Activated CD4-positive, alpha-beta T cell treated with anti-CD3 and anti-CD28 coated beads for 36 hours (primary cell): ENCODE measurements at regions not wholly inside any gene's neighbourhood (a gene's known extent, or its start where the extent isn't known, plus 50 kb on each side); places are given as distances from the start of the nearest gene placed in this dataset.

Source experiments
- ATAC-seq: fragments of 200-7000 bp; cut with Tn5 transposase; one replicate; pipeline ENCODE4 v1.10.0; 2021; ENCODE audit warnings: mild to moderate bottlenecking, moderate library complexity
- CTCF ChIA-PET: fragments of 350-600 bp; sonication (Branson Sonifier 250); formaldehyde crosslinking; loops from one replicate; lab custom pipeline; 2021; ENCODE audit warnings: antibody characterized with exemption; lab: Charles Lee
- POLR2A ChIA-PET: fragments of 350-600 bp; sonication (Branson Sonifier 250); formaldehyde crosslinking; loops from one replicate; lab custom pipeline; 2021; ENCODE audit warnings: antibody characterized with exemption, inconsistent platforms; lab: Charles Lee
- DNase-seq: peaks from one replicate; pipeline ENCODE4 v3.0.0-alpha.2; 2020
- H3K27ac Mint-ChIP-seq: one replicate; pipeline ENCODE4 v1.8.0; 2021; ENCODE audit warnings: mixed read lengths
- H3K27me3 Mint-ChIP-seq: one replicate; pipeline ENCODE4 v1.8.0; 2021; ENCODE audit warnings: mixed read lengths
- H3K36me3 Mint-ChIP-seq: one replicate; pipeline ENCODE4 v1.8.0; 2021; ENCODE audit warnings: low read depth, mixed read lengths
- H3K4me1 Mint-ChIP-seq: one replicate; pipeline ENCODE4 v1.8.0; 2021; ENCODE audit warnings: mixed read lengths
- H3K4me3 Mint-ChIP-seq: one replicate; pipeline ENCODE4 v1.8.0; 2021; ENCODE audit warnings: mild to moderate bottlenecking, moderate library complexity, mixed read lengths
- H3K9me3 Mint-ChIP-seq: one replicate; pipeline ENCODE4 v1.8.0; 2021; ENCODE audit warnings: low read depth, mixed read lengths
- intact Hi-C, 2 experiments: fragments of 100-400 bp; cut with DNase I in 1 of 2; cut with micrococcal nuclease in 1 of 2; formaldehyde crosslinking; loops; one replicate each; pipeline versions ENCODE4 v1.14.2 to v1.15.1; 2022 to 2024; cut with DNase I, micrococcal nuclease

GRCh38 chr16:56050916-56051315 is 140.4 kb upstream of the GNAO1 start:
- ChIA-PET POLR2A (no interaction called here), CTCF (interaction anchor here (0.8 kb wide), 1 partner anchor 12 kb away, joined by 3 read pairs; no protein-coding TSS in a partner anchor)
- Mint-ChIP-seq H3K4me1 (peaks cover 4% of the 10 kb centered on the region), H3K4me3 (no peak overlapping the region), H3K9me3 (no peaks in the 10 kb centered on the region), H3K27me3 (peaks cover 13% of the 10 kb centered on the region), H3K36me3 (no peaks in the 10 kb centered on the region), H3K27ac (no peak overlapping the region)
- DNase-seq (no peak), ATAC-seq (no peak)
- intact Hi-C loops, result no loop called here

GRCh38 chr16:56048425-56049105 is 142.7 kb upstream of the GNAO1 start:
- H3K9me3 Mint-ChIP-seq, result no peaks in the 10 kb centered on the region
- H3K4me1 Mint-ChIP-seq, result peaks cover 4% of the 10 kb centered on the region
- no peak for DNase-seq
- no peak overlapping the region for H3K27ac Mint-ChIP-seq
- no peaks in the 10 kb centered on the region for H3K36me3 Mint-ChIP-seq
- peaks cover 11% of the 10 kb centered on the region for H3K27me3 Mint-ChIP-seq
- ATAC-seq, result no peak
- POLR2A ChIA-PET, result no interaction called here
- intact Hi-C loops, result no loop called here
- no peak overlapping the region for H3K4me3 Mint-ChIP-seq
- CTCF ChIA-PET, result no interaction called here

DNA sequence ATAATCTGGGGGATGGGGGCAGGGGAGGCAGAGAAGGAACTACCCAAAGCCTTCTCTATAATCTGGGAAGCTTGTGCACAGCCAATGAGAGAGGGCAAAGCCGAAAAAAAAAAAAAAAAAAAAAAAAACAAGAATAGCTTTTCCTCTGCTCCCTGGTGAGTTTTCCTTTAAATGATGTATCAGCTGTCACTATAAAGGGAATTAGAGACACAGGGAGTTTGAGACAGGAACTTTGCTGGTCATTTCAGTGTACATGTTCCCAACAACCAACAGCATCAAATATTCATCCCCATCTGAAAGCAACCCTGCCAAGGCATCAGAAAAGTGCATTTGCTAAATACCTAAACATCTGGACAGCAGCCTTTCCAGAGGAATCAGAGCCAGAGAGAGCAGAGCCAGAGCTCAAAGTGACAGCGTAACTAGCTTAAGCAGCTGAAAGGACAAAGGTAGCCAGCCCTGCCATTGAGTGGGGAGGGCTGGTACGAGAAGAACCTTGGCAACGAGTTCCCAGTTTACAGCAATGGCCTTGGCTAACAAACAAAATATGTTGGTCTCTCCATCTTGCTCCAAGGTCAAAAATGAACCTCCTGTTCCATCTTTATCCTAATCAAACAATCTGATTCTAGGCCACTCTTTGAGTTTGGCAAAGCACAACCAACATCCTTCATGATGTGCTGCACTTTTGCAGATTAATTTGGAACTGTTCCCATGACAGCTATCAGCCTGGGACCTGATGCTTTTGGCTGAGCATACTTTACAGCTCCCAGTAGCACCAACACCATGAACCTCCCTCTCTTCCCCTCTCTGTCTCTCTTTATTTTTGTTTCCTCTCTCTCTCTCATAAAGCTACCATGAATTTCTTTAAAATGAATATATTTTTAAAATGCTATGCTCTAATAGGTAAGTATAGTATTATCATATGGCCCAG is 143.7 kb upstream of the GNAO1 start:
- intact Hi-C loops, result no loop called here
- no peak for DNase-seq
- H3K4me1 Mint-ChIP-seq, result peaks cover 4% of the 10 kb centered on the region
- H3K4me3 Mint-ChIP-seq, result no peak overlapping the region
- ChIA-PET POLR2A (no interaction called here), CTCF (no interaction called here)
- H3K27me3 Mint-ChIP-seq, result peaks cover 15% of the 10 kb centered on the region
- H3K36me3 Mint-ChIP-seq, result no peaks in the 10 kb centered on the region
- ATAC-seq, result no peak
- H3K27ac Mint-ChIP-seq, result no peak overlapping the region
- no peaks in the 10 kb centered on the region for H3K9me3 Mint-ChIP-seq

DNA sequence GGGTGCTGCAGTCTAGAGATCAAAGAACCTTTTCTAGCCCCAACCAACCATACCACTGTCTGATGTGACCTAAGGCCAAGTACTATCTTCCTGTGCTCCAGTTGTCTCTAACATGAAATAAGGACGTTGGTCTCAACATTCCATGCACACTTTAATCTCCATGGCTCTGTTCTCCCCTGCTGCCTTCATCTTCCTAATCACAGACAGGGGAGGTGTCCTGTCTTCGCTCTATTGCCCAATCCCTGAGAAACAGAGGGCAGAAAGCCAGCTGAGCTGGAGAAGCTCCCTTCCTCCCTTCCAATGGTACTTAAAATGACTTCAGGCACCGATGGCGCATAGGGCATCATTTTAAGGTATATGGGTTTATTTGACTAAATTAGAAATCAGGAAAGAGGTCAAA is 148.9 kb upstream of the GNAO1 start:
- CTCF ChIA-PET, result interaction anchor here (0.6 to 2.1 kb wide), 2 partner anchors 83 to 276 kb away, joined by 3 to 10 read pairs; no protein-coding TSS in a partner anchor
- no peaks in the 10 kb centered on the region for H3K4me1 Mint-ChIP-seq
- POLR2A ChIA-PET, result no interaction called here

DNA sequence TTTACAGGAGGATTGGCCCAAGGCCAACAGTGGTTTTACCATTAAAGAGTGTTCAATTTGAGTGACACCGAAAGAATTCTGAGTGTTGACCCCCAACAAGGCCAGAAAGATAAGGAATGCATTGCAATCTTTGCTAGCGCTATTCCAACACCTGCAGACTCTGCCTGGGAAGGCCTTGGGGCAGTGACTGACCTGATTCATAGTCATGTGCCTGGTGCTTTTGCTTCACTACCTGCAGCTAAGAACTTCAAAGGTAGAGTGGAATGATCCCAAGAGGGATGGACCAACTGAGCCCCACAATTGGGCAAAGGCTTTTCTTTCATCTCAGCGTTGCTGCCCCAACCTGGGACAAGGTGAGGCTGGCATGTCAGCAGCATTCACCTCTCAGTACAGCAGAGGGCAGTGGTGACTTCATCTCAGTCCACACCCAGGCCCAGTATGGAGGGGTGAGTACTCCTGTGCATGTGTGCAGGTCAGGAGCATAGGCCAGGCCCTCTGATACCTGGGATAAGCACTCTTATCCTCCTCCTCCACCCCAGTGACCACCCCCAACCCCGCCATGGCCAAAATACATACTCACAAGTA is 149.6 kb upstream of the GNAO1 start:
- no peak overlapping the region for H3K4me3 Mint-ChIP-seq
- H3K9me3 Mint-ChIP-seq, result peaks cover 10% of the 10 kb centered on the region
- intact Hi-C loops, result loop anchor here (1.0 to 2.0 kb wide), 3 partner anchors 162 to 277 kb away; no protein-coding TSS in a partner anchor
- peaks cover 18% of the 10 kb centered on the region for H3K27me3 Mint-ChIP-seq
- DNase-seq (peak; percentile 60), ATAC-seq (peak; percentile 86)
- H3K27ac Mint-ChIP-seq, result no peak overlapping the region
- H3K4me1 Mint-ChIP-seq, result no peaks in the 10 kb centered on the region
- POLR2A ChIA-PET, result no interaction called here
- no peaks in the 10 kb centered on the region for H3K36me3 Mint-ChIP-seq
- CTCF ChIA-PET, result interaction anchor here (1.0 to 2.1 kb wide), 4 partner anchors 22 to 277 kb away, joined by 4 to 10 read pairs (median 4); no protein-coding TSS in a partner anchor

More for the DNA sequence above, 148.9 kb upstream of the GNAO1 start:
- Mint-ChIP-seq H3K9me3 (peaks cover 6% of the 10 kb centered on the region), H3K27ac (no peak overlapping the region), H3K4me3 (no peak overlapping the region), H3K36me3 (no peaks in the 10 kb centered on the region), H3K27me3 (peaks cover 19% of the 10 kb centered on the region)
- intact Hi-C loops, result no loop called here
- ATAC-seq, result no peak
- DNase-seq, result no peak

GRCh38 chr16:56038564-56039098 is 152.7 kb upstream of the GNAO1 start:
- intact Hi-C loops, result no loop called here
- ChIA-PET POLR2A (no interaction called here), CTCF (no interaction called here)
- no peak overlapping the region for H3K27ac Mint-ChIP-seq
- H3K27me3 Mint-ChIP-seq, result peaks cover 23% of the 10 kb centered on the region
- DNase-seq (no peak), ATAC-seq (no peak)
- no peaks in the 10 kb centered on the region for H3K36me3 Mint-ChIP-seq
- peaks cover 14% of the 10 kb centered on the region for H3K9me3 Mint-ChIP-seq
- H3K4me1 Mint-ChIP-seq, result no peaks in the 10 kb centered on the region
- no peak overlapping the region for H3K4me3 Mint-ChIP-seq

DNA sequence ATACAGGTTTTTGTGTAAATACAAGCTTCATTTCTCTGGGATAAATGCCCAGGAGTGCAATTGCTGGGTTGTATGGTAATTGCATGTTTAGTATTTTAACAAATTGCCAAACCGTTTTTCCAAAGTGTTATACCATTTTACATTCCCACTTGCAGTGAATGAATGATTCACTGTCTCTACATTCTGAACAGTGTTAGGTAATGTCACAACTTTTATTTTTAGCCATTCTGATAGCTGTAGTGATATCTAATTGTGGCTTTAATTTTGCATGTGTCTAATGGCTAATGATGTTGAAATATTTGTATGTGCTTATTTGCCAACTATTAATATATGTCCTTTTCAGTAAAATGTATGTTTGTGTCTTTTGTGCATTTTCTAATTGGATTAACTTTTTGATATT is 156.9 kb upstream of the CES5A start:
- DNase-seq (no peak), ATAC-seq (no peak)
- intact Hi-C loops, result loop anchor here in 1 of 2 experiments (5.0 kb wide), 1 partner anchor 170 kb away; no protein-coding TSS in a partner anchor
- ChIA-PET CTCF (interaction anchor here (1.0 to 1.3 kb wide), 3 partner anchors 8 to 567 kb away, joined by 3 to 4 read pairs (median 3); no protein-coding TSS in a partner anchor), POLR2A (no interaction called here)
- Mint-ChIP-seq H3K4me1 (no peaks in the 10 kb centered on the region), H3K4me3 (no peak overlapping the region), H3K36me3 (no peaks in the 10 kb centered on the region), H3K9me3 (peaks cover 6% of the 10 kb centered on the region), H3K27ac (no peak overlapping the region), H3K27me3 (peaks cover 21% of the 10 kb centered on the region)

DNA sequence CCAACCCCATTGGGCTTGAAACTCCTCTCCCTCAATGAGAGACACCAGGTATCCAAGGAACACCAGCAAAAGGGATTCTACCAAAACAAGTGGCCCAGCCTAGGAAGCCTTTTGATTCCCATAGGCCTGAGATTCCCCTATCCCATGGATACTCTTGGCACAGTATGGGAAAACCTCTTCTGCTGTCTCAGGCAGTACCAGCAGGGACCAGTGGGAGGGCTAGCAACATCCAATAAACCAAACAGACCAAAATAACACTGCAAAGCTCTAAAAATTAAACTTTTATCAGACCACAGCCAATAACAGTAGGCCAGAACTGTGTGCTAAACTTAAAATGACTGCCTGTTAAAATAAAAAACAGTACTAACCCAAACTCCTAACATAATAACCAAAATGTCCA is 153.9 kb upstream of the CES5A start:
- intact Hi-C loops, result no loop called here
- CTCF ChIA-PET, result interaction anchor here (0.9 kb wide), 1 partner anchor 8 kb away, joined by 3 read pairs; no protein-coding TSS in a partner anchor
- peaks cover 15% of the 10 kb centered on the region for H3K27me3 Mint-ChIP-seq
- DNase-seq (no peak), ATAC-seq (no peak)
- no peaks in the 10 kb centered on the region for H3K4me1 Mint-ChIP-seq
- H3K9me3 Mint-ChIP-seq, result no peaks in the 10 kb centered on the region
- POLR2A ChIA-PET, result no interaction called here
- no peak overlapping the region for H3K27ac Mint-ChIP-seq
- no peak overlapping the region for H3K4me3 Mint-ChIP-seq
- no peaks in the 10 kb centered on the region for H3K36me3 Mint-ChIP-seq

- peaks cover 3% of the 10 kb centered on the region for H3K27me3 Mint-ChIP-seq
- H3K4me1 Mint-ChIP-seq, result no peaks in the 10 kb centered on the region
- intact Hi-C loops, result no loop called here
- H3K9me3 Mint-ChIP-seq, result no peaks in the 10 kb centered on the region
- no peak overlapping the region for H3K27ac Mint-ChIP-seq
- no peaks in the 10 kb centered on the region for H3K36me3 Mint-ChIP-seq
- ChIA-PET POLR2A (no interaction called here), CTCF (no interaction called here)
- DNase-seq (no peak), ATAC-seq (no peak)
- no peak overlapping the region for H3K4me3 Mint-ChIP-seq
These were observed 147.6 kb upstream of the CES5A start for GRCh38 chr16:56022818-56023217.

DNA sequence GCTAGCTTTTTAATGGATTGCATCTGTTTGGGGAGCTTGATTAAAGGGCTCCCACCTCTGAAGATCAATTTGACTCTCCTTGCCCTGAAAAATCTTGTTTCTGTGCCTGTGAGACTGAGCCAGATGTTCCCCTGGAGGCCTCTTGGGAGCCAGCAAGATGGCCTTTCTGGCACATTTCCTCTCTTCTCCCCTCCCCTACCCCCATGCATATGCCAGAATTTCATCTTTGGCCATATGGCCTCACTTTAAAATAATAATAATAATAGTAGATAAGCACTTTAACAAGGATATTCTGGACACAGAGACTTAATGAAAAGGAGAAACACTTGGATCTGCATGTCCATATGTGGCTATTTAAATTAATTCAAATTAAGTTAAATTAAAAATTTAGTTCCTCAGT is 144.1 kb upstream of the CES5A start:
- DNase-seq (no peak), ATAC-seq (no peak)
- Mint-ChIP-seq H3K4me1 (no peaks in the 10 kb centered on the region), H3K36me3 (no peaks in the 10 kb centered on the region), H3K27me3 (peaks cover 10% of the 10 kb centered on the region), H3K27ac (no peak overlapping the region), H3K4me3 (no peak overlapping the region), H3K9me3 (no peaks in the 10 kb centered on the region)
- intact Hi-C loops, result no loop called here
- POLR2A ChIA-PET, result no interaction called here
- CTCF ChIA-PET, result interaction anchor here (1.1 kb wide), 1 partner anchor 22 kb away, joined by 4 read pairs; no protein-coding TSS in a partner anchor

GRCh38 chr16:56013962-56014552 is 138.9 kb upstream of the CES5A start:
- CTCF ChIA-PET, result interaction anchor here (0.7 kb wide), 1 partner anchor 249 kb away, joined by 3 read pairs; no protein-coding TSS in a partner anchor
- H3K4me3 Mint-ChIP-seq, result no peak overlapping the region
- no peaks in the 10 kb centered on the region for H3K4me1 Mint-ChIP-seq
- intact Hi-C loops, result no loop called here
- DNase-seq (peak; percentile 71), ATAC-seq (no peak)
- H3K27ac Mint-ChIP-seq, result no peak overlapping the region
- POLR2A ChIA-PET, result no interaction called here
- H3K9me3 Mint-ChIP-seq, result no peaks in the 10 kb centered on the region
- H3K36me3 Mint-ChIP-seq, result no peaks in the 10 kb centered on the region
- H3K27me3 Mint-ChIP-seq, result peaks cover 14% of the 10 kb centered on the region
